ENCODE measurements at regions not wholly inside any gene's neighbourhood (a gene's known extent, or its start where the extent isn't known, plus 50 kb on each side); places are given as distances from the start of the nearest gene placed in this dataset.

DNA sequence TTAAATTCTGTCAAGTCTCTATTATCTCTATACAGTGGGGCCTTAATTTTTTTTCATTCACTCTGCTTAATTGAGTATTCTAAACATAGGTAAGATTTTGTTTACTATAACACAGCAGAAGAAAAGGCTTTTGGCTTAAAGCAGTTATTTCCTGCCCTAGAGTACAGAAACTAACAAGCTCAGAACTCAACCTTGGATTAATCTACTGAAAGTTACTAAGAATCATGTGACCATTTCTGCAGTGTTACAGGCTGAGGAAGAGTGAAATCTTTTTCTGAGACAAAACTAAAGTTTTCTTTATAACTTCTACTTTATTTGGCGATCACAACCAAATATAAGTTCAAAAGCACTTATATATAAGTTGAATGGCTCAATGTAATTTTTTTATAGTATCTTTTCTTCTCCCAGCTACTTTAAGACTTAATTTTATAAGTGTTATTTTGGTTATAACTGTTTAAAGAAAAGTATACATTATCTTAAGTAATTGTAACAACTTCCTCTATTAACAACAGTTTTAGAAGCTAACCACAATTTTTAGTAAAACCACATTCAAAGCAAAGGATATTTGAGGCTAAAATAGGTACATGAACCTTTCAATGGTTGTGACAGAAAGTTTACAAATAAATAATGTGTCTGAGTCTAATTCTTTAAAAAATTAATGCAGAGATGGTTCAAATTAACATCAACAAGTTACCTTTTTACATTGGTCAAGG, 240.6 kb upstream of the NAALADL2 start:
- H3K9me2 ChIP-seq (replicated peaks; ENCODE audit: low read length): no peaks in the 10 kb centered on the region
- no peaks in the 10 kb centered on the region for H4K20me1 ChIP-seq (ENCODE audit: low read length)
- no peak overlapping the region for H3K27ac ChIP-seq (ENCODE audit: low read length)
- ChIA-PET CTCF (no interaction called here), POLR2A (ENCODE audit: unreplicated experiment) (no interaction called here)
- H2AFZ ChIP-seq (ENCODE audit: low read length): no peak overlapping the region
- DNase-seq: no peak
- no peaks in the 10 kb centered on the region for H3K36me3 ChIP-seq (ENCODE audit: low read depth, low read length)
- H3K79me2 ChIP-seq (ENCODE audit: low read length): no peaks in the 10 kb centered on the region
- no peak for TF ChIP-seq EZH2phosphoT487 (IDR thresholded peaks at IDR 0.05; ENCODE audit: borderline replicate concordance, low read length)
- TF ChIP-seq, protein P1, sequence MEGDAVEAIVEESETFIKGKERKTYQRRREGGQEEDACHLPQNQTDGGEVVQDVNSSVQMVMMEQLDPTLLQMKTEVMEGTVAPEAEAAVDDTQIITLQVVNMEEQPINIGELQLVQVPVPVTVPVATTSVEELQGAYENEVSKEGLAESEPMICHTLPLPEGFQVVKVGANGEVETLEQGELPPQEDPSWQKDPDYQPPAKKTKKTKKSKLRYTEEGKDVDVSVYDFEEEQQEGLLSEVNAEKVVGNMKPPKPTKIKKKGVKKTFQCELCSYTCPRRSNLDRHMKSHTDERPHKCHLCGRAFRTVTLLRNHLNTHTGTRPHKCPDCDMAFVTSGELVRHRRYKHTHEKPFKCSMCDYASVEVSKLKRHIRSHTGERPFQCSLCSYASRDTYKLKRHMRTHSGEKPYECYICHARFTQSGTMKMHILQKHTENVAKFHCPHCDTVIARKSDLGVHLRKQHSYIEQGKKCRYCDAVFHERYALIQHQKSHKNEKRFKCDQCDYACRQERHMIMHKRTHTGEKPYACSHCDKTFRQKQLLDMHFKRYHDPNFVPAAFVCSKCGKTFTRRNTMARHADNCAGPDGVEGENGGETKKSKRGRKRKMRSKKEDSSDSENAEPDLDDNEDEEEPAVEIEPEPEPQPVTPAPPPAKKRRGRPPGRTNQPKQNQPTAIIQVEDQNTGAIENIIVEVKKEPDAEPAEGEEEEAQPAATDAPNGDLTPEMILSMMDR (conservative IDR thresholded peaks at IDR 0.05; ENCODE audit: low read depth, low read length): no peak
- TF ChIP-seq EZH2 (IDR thresholded peaks at IDR 0.05; ENCODE audit: low read length, unreplicated experiment): no peak
- intact Hi-C loops (cut with micrococcal nuclease): loop anchor here (5.0 to 10.0 kb wide), 4 partner anchors 174 to 526 kb away; no protein-coding TSS in a partner anchor
- no TSS peak for BruUV-seq (replicated peaks)
- H3K4me3 ChIP-seq (ENCODE audit: low read length): no peak overlapping the region
- no peak overlapping the region for H3K9ac ChIP-seq (ENCODE audit: low read length)
- no peak for ATAC-seq
- H3K9me3 ChIP-seq (ENCODE audit: low read length): no peaks in the 10 kb centered on the region
- no peaks in the 10 kb centered on the region for H3F3A ChIP-seq (ENCODE audit: low read length, unreplicated experiment)
- H3K4me2 ChIP-seq (ENCODE audit: low read length): no peak overlapping the region
- H3K27me3 ChIP-seq (ENCODE audit: low read length): no peaks in the 10 kb centered on the region
- no peaks in the 10 kb centered on the region for H3K4me1 ChIP-seq (ENCODE audit: insufficient read depth, low read length)

- Histone ChIP-seq H2AFZ (ENCODE audit: low read length) (no peak overlapping the region), H3K27ac (ENCODE audit: low read length) (no peak overlapping the region), H3K4me2 (ENCODE audit: low read length) (no peak overlapping the region), H3K4me1 (ENCODE audit: insufficient read depth, low read length) (no peaks in the 10 kb centered on the region), H3K79me2 (ENCODE audit: low read length) (no peaks in the 10 kb centered on the region), H3K9me3 (ENCODE audit: low read length) (no peaks in the 10 kb centered on the region), H3K4me3 (ENCODE audit: low read length) (no peak overlapping the region), H4K20me1 (ENCODE audit: low read length) (no peaks in the 10 kb centered on the region), H3K9me2 (replicated peaks; ENCODE audit: low read length) (no peaks in the 10 kb centered on the region), H3K36me3 (ENCODE audit: low read depth, low read length) (no peaks in the 10 kb centered on the region), H3K9ac (ENCODE audit: low read length) (no peak overlapping the region), H3F3A (ENCODE audit: low read length, unreplicated experiment) (no peaks in the 10 kb centered on the region), H3K27me3 (ENCODE audit: low read length) (no peaks in the 10 kb centered on the region)
- intact Hi-C loops (cut with micrococcal nuclease): loop anchor here (5.0 to 10.0 kb wide), 4 partner anchors 174 to 526 kb away; no protein-coding TSS in a partner anchor
- ATAC-seq (no peak), DNase-seq (no peak)
- ChIA-PET POLR2A (ENCODE audit: unreplicated experiment) (no interaction called here), CTCF (interaction anchor here (0.6 kb wide), 1 partner anchor 515 kb away, joined by 3 read pairs; no protein-coding TSS in a partner anchor)
- no TSS peak for BruUV-seq (replicated peaks)
- no peak for TF ChIP-seq EZH2 (IDR thresholded peaks at IDR 0.05; ENCODE audit: low read length, unreplicated experiment)
- no peak for TF ChIP-seq EZH2phosphoT487 (IDR thresholded peaks at IDR 0.05; ENCODE audit: borderline replicate concordance, low read length)
- TF ChIP-seq, protein P1 (conservative IDR thresholded peaks at IDR 0.05; ENCODE audit: low read depth, low read length): no peak
Measured at GRCh38 chr3:174619239-174619638, 239.9 kb upstream of the NAALADL2 start.

GRCh38 chr3:174620138-174620537, 239.0 kb upstream of the NAALADL2 start:
- H3F3A ChIP-seq (ENCODE audit: low read length, unreplicated experiment): no peaks in the 10 kb centered on the region
- intact Hi-C loops (cut with micrococcal nuclease): loop anchor here (2.0 kb wide), 1 partner anchor 221 kb away; no protein-coding TSS in a partner anchor
- H3K9me3 ChIP-seq (ENCODE audit: low read length): no peaks in the 10 kb centered on the region
- no peaks in the 10 kb centered on the region for H3K27me3 ChIP-seq (ENCODE audit: low read length)
- ChIA-PET POLR2A (ENCODE audit: unreplicated experiment) (no interaction called here), CTCF (no interaction called here)
- no TSS peak for BruUV-seq (replicated peaks)
- H3K4me3 ChIP-seq (ENCODE audit: low read length): no peak overlapping the region
- H3K9ac ChIP-seq (ENCODE audit: low read length): no peak overlapping the region
- H2AFZ ChIP-seq (ENCODE audit: low read length): no peak overlapping the region
- H3K4me1 ChIP-seq (ENCODE audit: insufficient read depth, low read length): no peaks in the 10 kb centered on the region
- H4K20me1 ChIP-seq (ENCODE audit: low read length): no peaks in the 10 kb centered on the region
- DNase-seq (peak; percentile 61), ATAC-seq (peak; percentile 46)
- H3K4me2 ChIP-seq (ENCODE audit: low read length): no peak overlapping the region
- no peaks in the 10 kb centered on the region for H3K79me2 ChIP-seq (ENCODE audit: low read length)
- H3K27ac ChIP-seq (ENCODE audit: low read length): no peak overlapping the region
- no peaks in the 10 kb centered on the region for H3K9me2 ChIP-seq (replicated peaks; ENCODE audit: low read length)
- TF ChIP-seq, protein P1 (conservative IDR thresholded peaks at IDR 0.05; ENCODE audit: low read depth, low read length): peak; percentile 69
- no peak for TF ChIP-seq EZH2phosphoT487 (IDR thresholded peaks at IDR 0.05; ENCODE audit: borderline replicate concordance, low read length)
- no peaks in the 10 kb centered on the region for H3K36me3 ChIP-seq (ENCODE audit: low read depth, low read length)
